GM20000 (cell line): ENCODE measurements at regions not wholly inside any gene's neighbourhood (a gene's known extent, or its start where the extent isn't known, plus 50 kb on each side); places are given as distances from the start of the nearest gene placed in this dataset.
"Not testable (repeated sequence)": the region's sequence is repeated elsewhere in the genome, so short reads cannot be mapped to it uniquely, and the experiment has no call there.

Experiments
- DNase-seq: peaks from one replicate; pipeline ENCODE4 v3.0.0; 2012; ENCODE audit warnings: low spot score
- TF ChIP-seq, protein P1 (sequence below): IDR thresholded peaks from 2 replicates; pipeline ENCODE4 v1.5.1; 2012; ENCODE audit warnings: mild to moderate bottlenecking, control low read depth; ENCODE audit errors: extremely low read depth, missing control alignments

GRCh38 chr9:117823576-117823975 is 119.4 kb downstream of the TLR4 start:
- TF ChIP-seq, protein P1, sequence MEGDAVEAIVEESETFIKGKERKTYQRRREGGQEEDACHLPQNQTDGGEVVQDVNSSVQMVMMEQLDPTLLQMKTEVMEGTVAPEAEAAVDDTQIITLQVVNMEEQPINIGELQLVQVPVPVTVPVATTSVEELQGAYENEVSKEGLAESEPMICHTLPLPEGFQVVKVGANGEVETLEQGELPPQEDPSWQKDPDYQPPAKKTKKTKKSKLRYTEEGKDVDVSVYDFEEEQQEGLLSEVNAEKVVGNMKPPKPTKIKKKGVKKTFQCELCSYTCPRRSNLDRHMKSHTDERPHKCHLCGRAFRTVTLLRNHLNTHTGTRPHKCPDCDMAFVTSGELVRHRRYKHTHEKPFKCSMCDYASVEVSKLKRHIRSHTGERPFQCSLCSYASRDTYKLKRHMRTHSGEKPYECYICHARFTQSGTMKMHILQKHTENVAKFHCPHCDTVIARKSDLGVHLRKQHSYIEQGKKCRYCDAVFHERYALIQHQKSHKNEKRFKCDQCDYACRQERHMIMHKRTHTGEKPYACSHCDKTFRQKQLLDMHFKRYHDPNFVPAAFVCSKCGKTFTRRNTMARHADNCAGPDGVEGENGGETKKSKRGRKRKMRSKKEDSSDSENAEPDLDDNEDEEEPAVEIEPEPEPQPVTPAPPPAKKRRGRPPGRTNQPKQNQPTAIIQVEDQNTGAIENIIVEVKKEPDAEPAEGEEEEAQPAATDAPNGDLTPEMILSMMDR, result no peak
- no peak for DNase-seq

DNA sequence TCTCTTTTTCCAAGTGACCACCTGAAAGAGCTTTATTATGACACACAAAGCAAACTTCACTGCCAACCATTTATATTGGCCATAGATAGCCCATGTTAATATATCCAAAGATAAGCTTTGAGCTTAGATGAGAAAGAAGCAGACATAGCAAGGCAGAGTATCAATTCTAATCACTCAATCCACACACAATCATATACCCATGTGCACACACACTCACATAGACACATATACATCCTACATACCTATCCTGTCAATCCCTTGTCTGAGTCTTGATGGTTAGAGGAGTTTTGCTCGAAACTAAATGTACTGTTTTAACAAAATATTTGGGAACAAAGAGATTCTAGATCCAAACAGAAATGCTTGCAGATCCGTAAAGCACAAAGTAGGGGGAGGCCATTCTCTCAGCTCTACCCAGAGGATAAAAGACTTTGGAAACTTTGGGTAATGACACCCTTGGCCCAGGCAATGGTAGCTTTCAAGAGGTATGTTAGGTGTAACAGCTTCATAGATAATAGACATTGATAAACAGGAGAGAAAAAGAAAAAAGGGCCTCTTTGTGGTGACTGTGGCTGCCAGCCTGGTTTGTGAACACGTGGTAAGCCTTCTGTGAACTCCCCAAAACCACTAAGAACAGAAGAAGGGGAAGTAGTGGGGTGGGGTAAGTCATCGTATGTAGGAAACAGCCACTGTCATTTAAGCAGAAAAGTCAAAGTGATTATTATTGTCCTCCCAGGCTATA is 121.6 kb downstream of the TLR4 start:
- DNase-seq, result no peak
- TF ChIP-seq, protein P1, result no peak

DNA sequence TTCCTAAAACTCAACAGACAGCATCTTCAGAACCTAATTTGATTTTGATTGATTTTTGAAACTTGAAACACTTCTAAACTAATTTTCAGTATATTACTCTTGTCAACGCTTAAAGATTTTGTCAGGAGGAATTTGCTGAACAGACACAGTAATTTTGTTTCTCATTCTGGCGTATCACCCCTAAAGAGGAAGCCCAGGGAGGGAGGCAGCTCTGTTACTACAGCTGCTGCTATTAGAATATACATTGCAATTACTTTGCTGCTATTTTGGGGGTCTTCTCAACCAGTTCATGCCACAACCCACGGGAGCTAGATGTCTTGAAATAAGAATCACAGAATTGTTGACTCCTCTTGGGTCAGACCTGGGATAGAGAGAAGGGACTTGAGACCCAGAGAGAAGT is 122.6 kb downstream of the TLR4 start:
- no peak for DNase-seq
- TF ChIP-seq, protein P1, result no peak

- DNase-seq, result no peak
- TF ChIP-seq, protein P1, result no peak
Measured at GRCh38 chr9:117827456-117827855, 123.3 kb downstream of the TLR4 start.

GRCh38 chr9:117828466-117828865 is 124.3 kb downstream of the TLR4 start:
- TF ChIP-seq, protein P1, result no peak
- DNase-seq, result no peak

- TF ChIP-seq, protein P1, result no peak
Measured at GRCh38 chr9:117835798-117836197, 131.6 kb downstream of the TLR4 start.

GRCh38 chr9:117839862-117840261 is 135.7 kb downstream of the TLR4 start:
- DNase-seq, result no peak
- TF ChIP-seq, protein P1, result no peak

More at GRCh38 chr9:117835798-117836197, 131.6 kb downstream of the TLR4 start:
- no peak for DNase-seq

- not testable (repeated sequence) for DNase-seq
Measured at GRCh38 chr9:117851836-117852461, 147.7 kb downstream of the TLR4 start.
